RWPE2 (cell line): ENCODE measurements at regions not wholly inside any gene's neighbourhood (a gene's known extent, or its start where the extent isn't known, plus 50 kb on each side); places are given as distances from the start of the nearest gene placed in this dataset.
"Not testable (repeated sequence)": the region's sequence is repeated elsewhere in the genome, so short reads cannot be mapped to it uniquely, and the experiment has no call there.

Experiments
- ATAC-seq: fragments of 200-7000 bp; cut with Tn5 transposase; 3 replicates; pipeline ENCODE4 v1.9.1; 2021; ENCODE audit warnings: low read depth
- DNase-seq: peaks from one replicate; pipeline ENCODE4 v3.0.0-alpha.2; 2020; ENCODE audit warnings: low spot score
- H3K27ac ChIP-seq: fragments of 450-650 bp; 2 replicates; pipeline ENCODE4 v1.5.1; 2017; ENCODE audit warnings: mild to moderate bottlenecking; ENCODE audit not compliant: poor library complexity, severe bottlenecking
- H3K27me3 ChIP-seq: fragments of 250-450 bp; sonication (Bioruptor Pico); 2 replicates; pipeline ENCODE4 v1.5.1; 2021; ENCODE audit warnings: mild to moderate bottlenecking, moderate library complexity; ENCODE audit not compliant: insufficient read depth, poor library complexity, severe bottlenecking
- H3K36me3 ChIP-seq: fragments of 250-450 bp; sonication (Bioruptor Pico); 2 replicates; pipeline ENCODE4 v1.5.1; 2020; ENCODE audit warnings: low read depth, mild to moderate bottlenecking, moderate library complexity
- H3K4me1 ChIP-seq: fragments of 250-450 bp; sonication (Bioruptor Pico); 2 replicates; pipeline ENCODE4 v1.5.1; 2021; ENCODE audit warnings: mild to moderate bottlenecking, moderate library complexity; ENCODE audit not compliant: insufficient read depth, poor library complexity, severe bottlenecking
- H3K4me3 ChIP-seq: fragments of 250-450 bp; sonication (Bioruptor Pico); 2 replicates; pipeline ENCODE4 v1.5.1; 2021; ENCODE audit warnings: mild to moderate bottlenecking, moderate library complexity; ENCODE audit not compliant: severe bottlenecking
- H3K9me3 ChIP-seq: fragments of 250-450 bp; sonication (Bioruptor Pico); 2 replicates; pipeline ENCODE4 v1.5.1; 2021; ENCODE audit warnings: mild to moderate bottlenecking, moderate library complexity; ENCODE audit not compliant: severe bottlenecking
- CTCF ChIP-seq: fragments of 450-650 bp; IDR thresholded peaks from one replicate; pipeline ENCODE4 v1.5.1; 2017; ENCODE audit warnings: mild to moderate bottlenecking, moderate library complexity; ENCODE audit not compliant: poor library complexity, severe bottlenecking

DNA sequence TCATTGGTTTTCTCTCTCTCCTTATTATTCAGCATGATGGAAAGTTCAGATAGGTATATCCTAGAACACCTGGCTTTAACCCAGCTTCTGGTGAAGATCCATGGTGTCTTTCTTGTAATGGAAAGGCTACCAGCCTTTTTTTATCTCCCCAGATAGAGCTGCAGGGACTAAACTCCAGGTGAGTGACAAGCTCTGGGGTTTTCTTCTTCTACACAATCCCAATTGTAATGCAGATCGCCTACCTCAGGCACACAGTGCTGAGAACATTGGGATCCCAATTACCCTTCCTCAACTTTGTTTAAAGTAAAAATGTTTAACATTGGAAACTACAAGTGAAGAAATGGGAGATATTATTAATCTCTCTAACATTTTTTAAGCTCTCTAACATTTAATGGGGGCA lies 1851.7 kb downstream of the PCDH9 start:
- ATAC-seq: no peak
- no peaks in the 10 kb centered on the region for H3K4me1 ChIP-seq

DNA sequence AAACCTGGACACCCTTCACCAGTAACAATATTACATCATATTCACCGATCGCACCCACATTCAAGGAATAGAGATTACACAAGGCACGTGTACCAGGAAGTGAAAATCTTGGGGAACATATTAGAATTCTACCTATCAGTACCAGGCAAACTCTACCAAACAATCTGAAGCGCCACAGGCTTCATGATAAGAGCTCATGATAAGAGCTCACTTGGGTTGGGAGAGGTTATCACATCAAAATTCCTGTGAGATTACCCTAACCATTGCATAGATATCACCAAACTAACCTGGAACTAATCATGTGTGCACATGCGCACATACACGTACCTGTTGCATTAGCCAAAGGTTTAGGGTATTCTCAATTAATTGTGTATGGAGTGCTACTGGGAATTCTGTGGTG lies 1861.3 kb downstream of the PCDH9 start:
- Histone ChIP-seq H3K4me1 (no peaks in the 10 kb centered on the region), H3K27me3 (no peaks in the 10 kb centered on the region), H3K36me3 (no peaks in the 10 kb centered on the region), H3K4me3 (no peak overlapping the region), H3K9me3 (no peaks in the 10 kb centered on the region), H3K27ac (no peak overlapping the region)
- DNase-seq (no peak), ATAC-seq (no peak)
- TF ChIP-seq CTCF: no peak

More for the DNA sequence above, 1851.7 kb downstream of the PCDH9 start:
- Histone ChIP-seq H3K9me3 (no peaks in the 10 kb centered on the region), H3K27me3 (no peaks in the 10 kb centered on the region), H3K4me3 (no peak overlapping the region), H3K27ac (no peak overlapping the region), H3K36me3 (no peaks in the 10 kb centered on the region)
- no peak for TF ChIP-seq CTCF
- DNase-seq: no peak

GRCh38 chr13:65353951-65354350 lies 1876.2 kb downstream of the PCDH9 start:
- no peaks in the 10 kb centered on the region for H3K27me3 ChIP-seq
- DNase-seq (no peak), ATAC-seq (no peak)
- H3K36me3 ChIP-seq: no peaks in the 10 kb centered on the region
- no peak overlapping the region for H3K4me3 ChIP-seq
- no peak for TF ChIP-seq CTCF
- no peak overlapping the region for H3K27ac ChIP-seq
- no peaks in the 10 kb centered on the region for H3K4me1 ChIP-seq
- H3K9me3 ChIP-seq: no peaks in the 10 kb centered on the region

DNA sequence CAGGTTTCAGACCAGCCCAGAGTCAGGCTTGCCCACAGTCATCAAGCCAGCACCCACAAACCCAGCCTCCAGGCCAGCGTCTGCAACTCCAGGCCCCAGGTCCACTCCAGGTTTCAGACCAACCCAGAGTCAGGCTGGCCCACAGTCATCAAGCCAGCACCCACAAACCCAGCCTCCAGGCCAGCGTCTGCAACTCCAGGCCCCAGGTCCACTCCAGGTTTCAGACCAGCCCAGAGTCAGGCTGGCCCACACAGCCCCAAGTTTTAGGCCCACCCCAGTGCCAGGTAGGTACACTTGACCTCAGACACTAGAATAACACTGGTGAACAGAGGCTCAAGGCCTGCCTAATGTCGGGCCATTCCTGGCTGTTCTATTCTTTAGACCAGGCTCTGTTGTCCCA lies 1877.0 kb downstream of the PCDH9 start:
- H3K36me3 ChIP-seq, H3K4me1 ChIP-seq, DNase-seq, H3K27ac ChIP-seq, H3K9me3 ChIP-seq, H3K27me3 ChIP-seq, ATAC-seq, H3K4me3 ChIP-seq: not testable (repeated sequence)

DNA sequence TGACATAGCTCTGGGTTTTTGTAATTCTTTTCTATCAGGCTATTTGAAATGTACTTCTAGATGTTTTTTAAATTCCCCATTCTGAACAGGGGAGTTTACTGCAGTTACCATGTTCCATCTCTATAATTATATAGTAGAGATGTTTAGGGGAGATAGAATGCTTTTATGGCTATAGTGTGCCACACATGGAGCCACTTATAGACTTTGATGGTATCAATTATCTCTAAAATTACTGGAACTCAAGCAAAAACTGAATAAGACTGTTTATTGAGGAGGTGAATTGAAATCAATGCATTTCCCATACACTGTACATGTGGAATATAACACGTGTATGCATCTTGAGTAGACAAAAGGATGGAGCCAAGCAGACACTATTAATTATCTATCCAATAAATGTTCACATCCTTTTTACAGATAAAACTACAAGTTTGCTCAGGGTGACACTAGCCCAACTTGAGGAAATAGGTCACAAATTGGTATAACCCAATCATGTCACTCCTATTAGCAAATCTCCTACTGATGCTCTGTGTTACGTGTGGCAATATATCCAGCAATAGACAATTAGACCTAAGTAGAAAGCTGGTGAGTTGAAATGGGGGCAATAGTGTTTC lies 1882.6 kb downstream of the PCDH9 start:
- no peak for DNase-seq

More for the DNA sequence above, 1882.6 kb downstream of the PCDH9 start:
- Histone ChIP-seq H3K27me3 (no peaks in the 10 kb centered on the region), H3K4me3 (no peak overlapping the region), H3K9me3 (no peaks in the 10 kb centered on the region), H3K4me1 (no peaks in the 10 kb centered on the region), H3K27ac (no peak overlapping the region), H3K36me3 (no peaks in the 10 kb centered on the region)
- no peak for TF ChIP-seq CTCF
- ATAC-seq: no peak
